ENCODE measurements at regions not wholly inside any gene's neighbourhood (a gene's known extent, or its start where the extent isn't known, plus 50 kb on each side); places are given as distances from the start of the nearest gene placed in this dataset.

- Histone ChIP-seq H3K4me3 (no peak overlapping the region), H3K9me3 (no peaks in the 10 kb centered on the region), H3K4me1 (no peaks in the 10 kb centered on the region), H3K27me3 (no peaks in the 10 kb centered on the region), H3K36me3 (no peaks in the 10 kb centered on the region), H3K27ac (no peak overlapping the region)
- 87% methylated on average over 3 of the region's 3 CpGs for WGBS
- DNase-seq (ENCODE audit: low spot score in 2 of 2): no peak
- no peak for TF ChIP-seq CTCF (IDR thresholded peaks at IDR 0.05)
- no peak for TF ChIP-seq POLR2AphosphoS5 (IDR thresholded peaks at IDR 0.05)
- TF ChIP-seq EP300 (IDR thresholded peaks at IDR 0.05): no peak
- no peak for TF ChIP-seq POLR2A (IDR thresholded peaks at IDR 0.05)
These were observed 115.2 kb downstream of the EDEM1 start for GRCh38 chr3:5302661-5303060.

- H3K4me1 ChIP-seq: no peaks in the 10 kb centered on the region
- H3K4me3 ChIP-seq: no peak overlapping the region
- no peak overlapping the region for H3K27ac ChIP-seq
- no peaks in the 10 kb centered on the region for H3K9me3 ChIP-seq
- H3K36me3 ChIP-seq: no peaks in the 10 kb centered on the region
- no peak for DNase-seq (ENCODE audit: low spot score in 2 of 2)
- no peak for TF ChIP-seq POLR2A (IDR thresholded peaks at IDR 0.05)
- TF ChIP-seq EP300 (IDR thresholded peaks at IDR 0.05): no peak
- no peak for TF ChIP-seq CTCF (IDR thresholded peaks at IDR 0.05)
- TF ChIP-seq POLR2AphosphoS5 (IDR thresholded peaks at IDR 0.05): no peak
- no peaks in the 10 kb centered on the region for H3K27me3 ChIP-seq
- WGBS: 74% methylated on average over 1 of the region's 1 CpG
These were observed 116.7 kb downstream of the EDEM1 start for GRCh38 chr3:5304188-5304587.

- Histone ChIP-seq H3K9me3 (no peaks in the 10 kb centered on the region), H3K4me1 (no peaks in the 10 kb centered on the region), H3K36me3 (no peaks in the 10 kb centered on the region), H3K27ac (no peak overlapping the region), H3K4me3 (no peak overlapping the region), H3K27me3 (no peaks in the 10 kb centered on the region)
- DNase-seq (ENCODE audit: low spot score in 2 of 2): no peak
- 39% methylated on average over 13 of the region's 13 CpGs for WGBS
- TF ChIP-seq EP300 (IDR thresholded peaks at IDR 0.05): no peak
- peak in 1 of 2 donors; percentile 49 for TF ChIP-seq CTCF (IDR thresholded peaks at IDR 0.05)
These were observed 117.5 kb downstream of the EDEM1 start for GRCh38 chr3:5304789-5305683.

GRCh38 chr3:5305684-5305989 is 118.1 kb downstream of the EDEM1 start:
- no peak overlapping the region for H3K27ac ChIP-seq
- no peak overlapping the region for H3K4me3 ChIP-seq
- no peaks in the 10 kb centered on the region for H3K9me3 ChIP-seq
- WGBS: 68% methylated on average over 3 of the region's 3 CpGs
- TF ChIP-seq EP300 (IDR thresholded peaks at IDR 0.05) (no peak), POLR2AphosphoS5 (IDR thresholded peaks at IDR 0.05) (no peak), CTCF (IDR thresholded peaks at IDR 0.05) (no peak), POLR2A (IDR thresholded peaks at IDR 0.05) (no peak)
- no peaks in the 10 kb centered on the region for H3K36me3 ChIP-seq
- H3K27me3 ChIP-seq: no peaks in the 10 kb centered on the region
- H3K4me1 ChIP-seq: no peaks in the 10 kb centered on the region
- DNase-seq (ENCODE audit: low spot score in 2 of 2): no peak

GRCh38 chr3:5309171-5309570 is 121.7 kb downstream of the EDEM1 start:
- no peak for TF ChIP-seq POLR2A (IDR thresholded peaks at IDR 0.05)
- Histone ChIP-seq H3K36me3 (no peaks in the 10 kb centered on the region), H3K4me3 (no peak overlapping the region), H3K27ac (no peak overlapping the region), H3K9me3 (no peaks in the 10 kb centered on the region), H3K27me3 (no peaks in the 10 kb centered on the region), H3K4me1 (no peaks in the 10 kb centered on the region)
- WGBS: 79% methylated on average over 4 of the region's 4 CpGs
- DNase-seq (ENCODE audit: low spot score in 2 of 2): no peak

GRCh38 chr3:5309602-5310001 is 122.1 kb downstream of the EDEM1 start:
- Histone ChIP-seq H3K27me3 (no peaks in the 10 kb centered on the region), H3K36me3 (no peaks in the 10 kb centered on the region), H3K4me1 (no peaks in the 10 kb centered on the region), H3K4me3 (no peak overlapping the region), H3K9me3 (no peaks in the 10 kb centered on the region), H3K27ac (no peak overlapping the region)
- no peak for DNase-seq (ENCODE audit: low spot score in 2 of 2)
- 77% methylated on average over 3 of the region's 3 CpGs for WGBS
- TF ChIP-seq POLR2A (IDR thresholded peaks at IDR 0.05): no peak
- TF ChIP-seq EP300 (IDR thresholded peaks at IDR 0.05): no peak
- no peak for TF ChIP-seq POLR2AphosphoS5 (IDR thresholded peaks at IDR 0.05)
- no peak for TF ChIP-seq CTCF (IDR thresholded peaks at IDR 0.05)
